ENCODE measurements at regions not wholly inside any gene's neighbourhood (a gene's known extent, or its start where the extent isn't known, plus 50 kb on each side); places are given as distances from the start of the nearest gene placed in this dataset.

DNA sequence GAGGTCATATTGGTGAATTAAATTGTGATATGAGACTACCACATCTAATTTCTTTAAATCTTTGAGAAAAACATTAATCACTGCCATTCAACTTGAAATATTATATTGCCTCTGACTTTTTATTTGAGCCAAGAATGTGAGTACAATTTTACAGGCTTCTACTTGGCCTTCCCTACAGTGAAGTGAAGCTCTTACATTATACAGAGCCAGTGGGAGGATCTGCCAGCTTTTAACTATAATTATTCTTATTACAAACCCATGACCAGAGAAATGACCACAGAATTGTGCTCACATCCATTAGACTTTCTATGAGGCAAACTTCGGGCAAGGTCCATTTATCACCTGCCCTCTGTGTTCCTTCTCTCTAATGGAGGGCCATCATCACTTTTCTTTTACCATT lies 114.2 kb downstream of the RERGL start:
- no peaks in the 10 kb centered on the region for H3K9me3 Mint-ChIP-seq
- H3K27me3 Mint-ChIP-seq = no peaks in the 10 kb centered on the region
- no peak for DNase-seq (ENCODE audit: extremely low spot score, unreplicated experiment)
- TF ChIP-seq, protein P1, sequence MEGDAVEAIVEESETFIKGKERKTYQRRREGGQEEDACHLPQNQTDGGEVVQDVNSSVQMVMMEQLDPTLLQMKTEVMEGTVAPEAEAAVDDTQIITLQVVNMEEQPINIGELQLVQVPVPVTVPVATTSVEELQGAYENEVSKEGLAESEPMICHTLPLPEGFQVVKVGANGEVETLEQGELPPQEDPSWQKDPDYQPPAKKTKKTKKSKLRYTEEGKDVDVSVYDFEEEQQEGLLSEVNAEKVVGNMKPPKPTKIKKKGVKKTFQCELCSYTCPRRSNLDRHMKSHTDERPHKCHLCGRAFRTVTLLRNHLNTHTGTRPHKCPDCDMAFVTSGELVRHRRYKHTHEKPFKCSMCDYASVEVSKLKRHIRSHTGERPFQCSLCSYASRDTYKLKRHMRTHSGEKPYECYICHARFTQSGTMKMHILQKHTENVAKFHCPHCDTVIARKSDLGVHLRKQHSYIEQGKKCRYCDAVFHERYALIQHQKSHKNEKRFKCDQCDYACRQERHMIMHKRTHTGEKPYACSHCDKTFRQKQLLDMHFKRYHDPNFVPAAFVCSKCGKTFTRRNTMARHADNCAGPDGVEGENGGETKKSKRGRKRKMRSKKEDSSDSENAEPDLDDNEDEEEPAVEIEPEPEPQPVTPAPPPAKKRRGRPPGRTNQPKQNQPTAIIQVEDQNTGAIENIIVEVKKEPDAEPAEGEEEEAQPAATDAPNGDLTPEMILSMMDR (conservative IDR thresholded peaks at IDR 0.05) = no peak
- no peaks in the 10 kb centered on the region for H3K36me3 Mint-ChIP-seq
- no peaks in the 10 kb centered on the region for H3K4me1 Mint-ChIP-seq (ENCODE audit: unreplicated experiment)
- no peak overlapping the region for H3K27ac Mint-ChIP-seq
- H3K4me3 Mint-ChIP-seq = no peak overlapping the region

DNA sequence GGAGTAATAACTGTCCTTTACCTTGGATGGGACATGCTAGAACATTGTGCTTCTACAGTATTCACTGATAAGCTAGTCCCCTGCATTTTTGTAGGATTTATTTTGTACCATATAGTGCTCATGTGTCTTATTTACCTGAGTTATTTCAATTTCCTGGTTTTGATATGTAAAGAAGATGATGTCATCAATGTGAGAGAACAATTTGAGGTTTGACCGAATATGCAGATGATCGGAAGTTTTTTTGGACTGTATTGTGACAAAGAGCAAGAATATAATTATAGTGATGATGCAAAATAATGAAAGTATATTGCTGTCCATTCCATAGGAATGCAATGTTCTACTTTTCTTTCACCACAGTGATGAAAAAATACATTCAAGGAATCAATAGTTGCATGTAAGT lies 114.8 kb downstream of the RERGL start:
- Mint-ChIP-seq H3K36me3 (no peaks in the 10 kb centered on the region), H3K9me3 (no peaks in the 10 kb centered on the region), H3K4me1 (ENCODE audit: unreplicated experiment) (no peaks in the 10 kb centered on the region), H3K27me3 (no peaks in the 10 kb centered on the region), H3K4me3 (no peak overlapping the region), H3K27ac (no peak overlapping the region)
- TF ChIP-seq, protein P1 (conservative IDR thresholded peaks at IDR 0.05) = no peak
- no peak for DNase-seq (ENCODE audit: extremely low spot score, unreplicated experiment)

DNA sequence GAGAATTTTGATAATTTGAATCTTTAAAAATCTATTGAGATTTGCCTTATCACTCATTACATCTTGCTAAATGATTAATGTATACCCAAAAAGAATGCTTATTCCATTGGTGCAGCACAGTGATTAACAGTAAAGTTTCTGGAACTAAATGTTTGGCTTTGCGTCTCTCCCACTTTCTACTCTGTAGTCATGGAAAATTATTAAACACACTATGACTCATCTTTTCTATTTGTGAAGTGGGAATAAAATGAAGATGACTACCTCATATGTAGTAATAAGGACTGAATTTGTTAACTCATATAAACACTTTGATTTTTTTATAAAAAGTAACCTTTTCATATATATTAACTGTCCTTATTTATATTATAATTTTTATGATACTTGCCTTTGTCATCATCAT lies 118.1 kb downstream of the RERGL start:
- no peak for DNase-seq (ENCODE audit: extremely low spot score, unreplicated experiment)
- TF ChIP-seq, protein P1 (conservative IDR thresholded peaks at IDR 0.05) = no peak
- H3K36me3 Mint-ChIP-seq = no peaks in the 10 kb centered on the region
- no peak overlapping the region for H3K27ac Mint-ChIP-seq
- no peaks in the 10 kb centered on the region for H3K9me3 Mint-ChIP-seq
- H3K27me3 Mint-ChIP-seq = no peaks in the 10 kb centered on the region
- H3K4me3 Mint-ChIP-seq = no peak overlapping the region
- H3K4me1 Mint-ChIP-seq (ENCODE audit: unreplicated experiment) = no peaks in the 10 kb centered on the region

DNA sequence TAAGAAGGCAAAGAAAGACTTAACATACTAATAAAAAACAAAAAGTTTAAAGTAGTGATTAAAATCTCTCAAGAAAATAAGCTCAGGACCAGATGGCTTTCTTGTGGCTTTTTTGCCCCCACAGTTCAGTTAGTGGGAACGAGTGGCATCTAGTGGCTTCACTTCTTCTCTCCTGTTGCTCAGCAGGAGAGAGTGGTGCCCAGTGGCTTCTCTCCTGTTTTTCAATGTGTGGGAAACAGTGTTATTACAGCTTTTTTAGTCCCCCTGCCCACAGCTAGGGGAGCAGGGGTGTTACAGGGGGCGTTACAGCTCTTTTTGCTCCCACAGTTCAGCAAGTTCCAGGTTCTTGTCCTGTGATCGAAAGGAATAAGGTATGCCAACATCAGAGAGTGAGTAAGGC lies 135.2 kb downstream of the RERGL start:
- no peaks in the 10 kb centered on the region for H3K9me3 Mint-ChIP-seq
- no peak overlapping the region for H3K4me3 Mint-ChIP-seq
- no peaks in the 10 kb centered on the region for H3K27me3 Mint-ChIP-seq
- no peaks in the 10 kb centered on the region for H3K4me1 Mint-ChIP-seq (ENCODE audit: unreplicated experiment)
- H3K27ac Mint-ChIP-seq = no peak overlapping the region
- no peak for DNase-seq (ENCODE audit: extremely low spot score, unreplicated experiment)
- no peaks in the 10 kb centered on the region for H3K36me3 Mint-ChIP-seq
- TF ChIP-seq, protein P1 (conservative IDR thresholded peaks at IDR 0.05) = no peak

DNA sequence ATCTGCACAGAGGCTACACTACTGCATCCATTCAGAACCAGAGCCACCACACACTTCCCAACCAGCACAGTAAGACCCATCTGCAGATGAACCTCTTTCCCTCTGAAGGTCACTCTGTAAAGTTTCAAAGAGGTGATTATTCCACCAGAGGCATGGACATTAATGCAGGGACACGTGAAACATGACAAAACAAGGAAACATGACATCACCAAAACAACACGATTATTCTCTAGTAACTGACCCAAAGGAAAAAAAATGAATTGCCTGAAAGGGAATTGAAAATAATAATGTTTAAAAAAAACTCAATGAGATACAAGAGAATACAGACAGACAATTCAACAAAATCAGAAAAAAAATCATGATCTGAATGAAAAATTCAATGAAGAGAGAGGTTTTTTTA lies 139.1 kb downstream of the RERGL start:
- Mint-ChIP-seq H3K4me1 (ENCODE audit: unreplicated experiment) (no peaks in the 10 kb centered on the region), H3K4me3 (no peak overlapping the region), H3K36me3 (no peaks in the 10 kb centered on the region), H3K9me3 (no peaks in the 10 kb centered on the region), H3K27ac (no peak overlapping the region), H3K27me3 (no peaks in the 10 kb centered on the region)
- TF ChIP-seq, protein P1 (conservative IDR thresholded peaks at IDR 0.05) = no peak
- no peak for DNase-seq (ENCODE audit: extremely low spot score, unreplicated experiment)

DNA sequence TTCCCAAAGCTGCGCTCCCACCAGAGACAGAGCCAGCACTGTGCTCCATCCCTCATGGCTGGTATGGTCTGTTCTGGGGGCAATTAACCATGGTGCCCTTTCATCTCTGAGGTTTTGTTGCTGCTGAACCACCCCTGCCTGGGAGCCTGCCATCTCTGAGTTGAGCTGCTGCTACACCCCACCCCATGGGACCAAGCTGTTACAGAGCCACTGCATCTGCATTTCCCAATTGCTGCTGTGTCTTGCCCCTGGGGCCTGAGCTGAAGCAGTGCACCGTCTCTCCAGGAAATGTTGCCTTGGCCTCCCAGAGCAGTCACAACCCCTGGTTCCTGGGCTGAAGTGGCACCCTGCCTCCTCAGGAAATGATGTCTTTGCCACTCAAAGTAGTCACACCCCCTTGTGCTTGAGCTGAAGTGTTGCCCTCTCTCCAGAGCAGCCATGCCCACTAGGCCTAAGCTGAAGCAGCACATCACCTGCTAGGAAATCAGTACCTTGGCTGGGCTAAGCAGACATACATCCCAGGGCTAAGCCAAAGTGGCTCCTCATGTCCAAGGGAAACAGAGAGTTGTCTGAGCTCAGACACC lies 140.3 kb downstream of the RERGL start:
- Mint-ChIP-seq H3K4me1 (ENCODE audit: unreplicated experiment) (no peaks in the 10 kb centered on the region), H3K27ac (no peak overlapping the region), H3K27me3 (no peaks in the 10 kb centered on the region), H3K36me3 (no peaks in the 10 kb centered on the region), H3K4me3 (no peak overlapping the region), H3K9me3 (no peaks in the 10 kb centered on the region)
- DNase-seq (ENCODE audit: extremely low spot score, unreplicated experiment) = no peak
- TF ChIP-seq, protein P1 (conservative IDR thresholded peaks at IDR 0.05) = no peak
